HepG2 (cell line): ENCODE measurements at regions not wholly inside any gene's neighbourhood (a gene's known extent, or its start where the extent isn't known, plus 50 kb on each side); places are given as distances from the start of the nearest gene placed in this dataset.

Experiments
- ATAC-seq: fragments of 200-7000 bp; cut with Tn5 transposase; 3 replicates; pipeline ENCODE4 v1.9.1; 2020; ENCODE audit warnings: mild to moderate bottlenecking, moderate library complexity
- BruUV-seq: library from RNA; stranded (reverse); fragments of 400-500 nt; replicated peaks from 2 replicates; lab custom pipeline; 2021; lab: Mats Ljungman, UMichigan
- CTCF ChIA-PET: fragments of 300-600 bp; formaldehyde crosslinking; extraction: SDS; loops from one replicate; lab custom pipeline; 2021; ENCODE audit warnings: low total read pairs, inconsistent platforms, low intra/inter-chr PET ratio; lab: Yijun Ruan, JAX
- POLR2A ChIA-PET: fragments of 350-600 bp; sonication (Branson Sonifier 250); formaldehyde crosslinking; loops from one replicate; lab custom pipeline; 2020; ENCODE audit warnings: antibody characterized with exemption, inconsistent platforms; lab: Yijun Ruan, JAX
- DNase-seq: peaks from one replicate; pipeline ENCODE4 v3.0.0-alpha.2; 2015; ENCODE audit warnings: low spot score
- FAIRE-seq: peaks from 3 replicates; lab custom pipeline; 2011; peaks lifted over from hg19 to GRCh38; lab: Jason Lieb, UNC
- H2AFZ ChIP-seq: one replicate; pipeline ENCODE4 v1.6.1; 2011; ENCODE audit warnings: low read length, inconsistent platforms
- H3K27ac ChIP-seq: fragments of 300-600 bp; 3 replicates; pipeline ENCODE4 v1.8.0; 2011; ENCODE audit warnings: mixed run types, mild to moderate bottlenecking, mixed read lengths, low read length, inconsistent platforms; ENCODE audit not compliant: insufficient read depth; ENCODE audit errors: extremely low read length
- H3K27me3 ChIP-seq, 2 experiments: fragments of 200-600 bp in 1 of 2; 2 replicates in 1 of 2; 3 replicates in 1 of 2; pipeline versions ENCODE4 v1.6.0 to v1.8.0; 2011; ENCODE audit warnings: low read length in 2 of 2, mild to moderate bottlenecking in 2 of 2, moderate library complexity in 2 of 2, inconsistent platforms in 1 of 2; ENCODE audit not compliant: insufficient read depth in 2 of 2, control insufficient read depth in 1 of 2
- H3K36me3 ChIP-seq, 2 experiments: fragments of 200-600 bp in 1 of 2; replicated peaks in 1 of 2; 2 replicates in 1 of 2; 3 replicates in 1 of 2; pipeline versions ENCODE4 v1.5.1 to v1.8.0; 2011; ENCODE audit warnings: low read length in 2 of 2, inconsistent platforms in 1 of 2; ENCODE audit not compliant: insufficient read depth in 2 of 2, control insufficient read depth in 1 of 2
- H3K4me1 ChIP-seq: 2 replicates; pipeline ENCODE4 v1.5.1; 2012; ENCODE audit warnings: low read length, inconsistent platforms; ENCODE audit not compliant: insufficient read depth
- H3K4me2 ChIP-seq: 2 replicates; pipeline ENCODE4 v1.6.0; 2011; ENCODE audit warnings: low read depth, low read length, inconsistent platforms
- H3K4me3 ChIP-seq, 3 experiments: fragments of 200-600 bp in 1 of 3; sonication (generic), shearing (Covaris generic) in 1 of 3; replicated peaks in 1 of 3; 2 replicates each; pipeline ENCODE4 v1.5.1; 2011 to 2016; ENCODE audit warnings: low read length in 3 of 3, inconsistent platforms in 2 of 3, low read depth in 2 of 3, mild to moderate bottlenecking in 2 of 3, control low read depth in 1 of 3, mixed read lengths in 1 of 3; ENCODE audit not compliant: insufficient read depth in 1 of 3
- H3K79me2 ChIP-seq: one replicate; pipeline ENCODE4 v1.6.1; 2011; ENCODE audit warnings: low read length, inconsistent platforms; ENCODE audit not compliant: insufficient read depth
- H3K9ac ChIP-seq: 2 replicates; pipeline ENCODE4 v1.6.0; 2011; ENCODE audit warnings: mild to moderate bottlenecking, low read depth, low read length, inconsistent platforms; ENCODE audit not compliant: insufficient read depth
- H3K9me3 ChIP-seq: 2 replicates; pipeline ENCODE4 v1.5.1; 2012; ENCODE audit warnings: mild to moderate bottlenecking, low read length
- H4K20me1 ChIP-seq: 2 replicates; pipeline ENCODE4 v1.6.0; 2011; ENCODE audit warnings: inconsistent platforms, mild to moderate bottlenecking, low read length, moderate library complexity; ENCODE audit not compliant: insufficient read depth
- AFF4 ChIP-seq: sonication (generic); formaldehyde crosslinking; IDR thresholded peaks from 2 replicates; pipeline ENCODE4 v1.4.0; 2020; ENCODE audit warnings: missing genetic modification reagents
- ARHGAP35 ChIP-seq: sonication (generic); formaldehyde crosslinking; IDR thresholded peaks from 2 replicates; pipeline ENCODE4 v1.9.0; 2022; ENCODE audit warnings: mild to moderate bottlenecking, inconsistent platforms, moderate library complexity, missing genetic modification reagents, borderline replicate concordance
- CHD2 ChIP-seq: IDR thresholded peaks from 2 replicates; pipeline ENCODE4 v1.6.1; 2011; ENCODE audit warnings: low read depth, low read length, improper control_type of control experiment
- CTCF ChIP-seq: sonication (generic); formaldehyde crosslinking; IDR thresholded peaks from 2 replicates; pipeline ENCODE4 v1.5.0; 2020; ENCODE audit warnings: mild to moderate bottlenecking, missing genetic modification reagents, moderate library complexity
- DRAP1 ChIP-seq: IDR thresholded peaks from 2 replicates; pipeline ENCODE4 v1.6.1; 2016; ENCODE audit warnings: missing genetic modification reagents, missing compliant biosample characterization
- EP300 ChIP-seq, 3 experiments: sonication (generic) in 1 of 3; formaldehyde crosslinking in 1 of 3; IDR thresholded peaks; 2 replicates each; pipeline versions ENCODE4 v1.5.1 to v1.6.1; 2011 to 2020; ENCODE audit warnings: low read depth in 2 of 3, low read length in 2 of 3, borderline replicate concordance in 1 of 3, improper control_type of control experiment in 1 of 3, mild to moderate bottlenecking in 1 of 3, missing genetic modification reagents in 1 of 3, moderate library complexity in 1 of 3
- HBP1 ChIP-seq: IDR thresholded peaks from 2 replicates; pipeline ENCODE4 v1.6.1; 2016; ENCODE audit warnings: low read depth, control low read depth
- MAFG ChIP-seq: sonication (generic); formaldehyde crosslinking; IDR thresholded peaks from 2 replicates; pipeline ENCODE4 v1.5.1; 2020; ENCODE audit warnings: mild to moderate bottlenecking, missing genetic modification reagents
- TARDBP ChIP-seq: sonication (generic); formaldehyde crosslinking; IDR thresholded peaks from 2 replicates; pipeline ENCODE4 v1.8.0; 2022; ENCODE audit warnings: mild to moderate bottlenecking, missing genetic modification reagents
- TEF ChIP-seq: sonication (generic); formaldehyde crosslinking; IDR thresholded peaks from 2 replicates; pipeline ENCODE4 v1.5.0; 2020; ENCODE audit warnings: missing genetic modification reagents
- YEATS2 ChIP-seq: sonication (generic); formaldehyde crosslinking; IDR thresholded peaks from 2 replicates; pipeline ENCODE4 v1.4.0; 2020; ENCODE audit warnings: missing genetic modification reagents, borderline replicate concordance
- ZNF264 ChIP-seq: sonication (generic); formaldehyde crosslinking; IDR thresholded peaks from 2 replicates; pipeline ENCODE4 v1.4.0; 2020; ENCODE audit warnings: missing genetic modification reagents
- ZNF326 ChIP-seq: sonication (generic); formaldehyde crosslinking; IDR thresholded peaks from 2 replicates; pipeline ENCODE4 v1.4.0; 2020; ENCODE audit warnings: missing genetic modification reagents, borderline replicate concordance
- ZNF33B ChIP-seq: sonication (generic); formaldehyde crosslinking; IDR thresholded peaks from 2 replicates; pipeline ENCODE4 v1.5.1; 2020; ENCODE audit warnings: mild to moderate bottlenecking, missing genetic modification reagents
- ZNF530 ChIP-seq: sonication (generic); formaldehyde crosslinking; IDR thresholded peaks from 2 replicates; pipeline ENCODE4 v1.5.0; 2020; ENCODE audit warnings: low read depth, mild to moderate bottlenecking, missing genetic modification reagents
- ZNF550 ChIP-seq: sonication (generic); formaldehyde crosslinking; IDR thresholded peaks from 2 replicates; pipeline ENCODE4 v1.4.0; 2020; ENCODE audit warnings: mild to moderate bottlenecking, missing genetic modification reagents, borderline replicate concordance
- ZNF660 ChIP-seq: sonication (generic); formaldehyde crosslinking; IDR thresholded peaks from 2 replicates; pipeline ENCODE4 v1.5.1; 2020; ENCODE audit warnings: mild to moderate bottlenecking, low read depth, missing genetic modification reagents, borderline replicate concordance
- ZNF703 ChIP-seq: sonication (generic); formaldehyde crosslinking; IDR thresholded peaks from 2 replicates; pipeline ENCODE4 v1.5.1; 2020; ENCODE audit warnings: missing genetic modification reagents, mild to moderate bottlenecking, moderate library complexity, borderline replicate concordance
- in situ Hi-C: cut with HindIII; loops from 2 replicates; pipeline ENCODE4 v1.10.0; 2017; ENCODE audit warnings: low pct_unique_long_range_greater_than_20kb; ENCODE audit not compliant: extremely low pct_ligation_motif_present
- intact Hi-C: fragments of 100-400 bp; cut with micrococcal nuclease; formaldehyde crosslinking; loops from one replicate; pipeline ENCODE4 v1.10.0; 2022; ENCODE audit not compliant: unreplicated experiment

- no peaks in the 10 kb centered on the region for H3K79me2 ChIP-seq
- BruUV-seq: no TSS peak
- no peaks in the 10 kb centered on the region for H3K27me3 ChIP-seq
- DNase-seq (no peak), FAIRE-seq (no peak), ATAC-seq (no peak)
- H3K9me3 ChIP-seq: no peaks in the 10 kb centered on the region
- H3K4me2 ChIP-seq: no peak overlapping the region
- in situ Hi-C loops (no loop called here), intact Hi-C loops (no loop called here)
- ChIA-PET POLR2A (no interaction called here), CTCF (no interaction called here)
- H3K9ac ChIP-seq: no peak overlapping the region
- no peaks in the 10 kb centered on the region for H3K36me3 ChIP-seq
- H3K4me3 ChIP-seq: no peak overlapping the region
- no peaks in the 10 kb centered on the region for H4K20me1 ChIP-seq
- H2AFZ ChIP-seq: no peak overlapping the region
- H3K4me1 ChIP-seq: peaks cover 7% of the 10 kb centered on the region; the same call in 1 of the 2 replicates
- H3K27ac ChIP-seq: no peak overlapping the region
- no peak for TF ChIP-seq MAFG (CRISPR knock-in tag)
- TF ChIP-seq YEATS2 (CRISPR knock-in tag): no peak
- no peak for TF ChIP-seq ZNF33B (CRISPR knock-in tag)
- TF ChIP-seq ZNF660 (CRISPR knock-in tag): no peak
- no peak for TF ChIP-seq CHD2
- TF ChIP-seq ARHGAP35 (CRISPR knock-in tag): no peak
- no peak for TF ChIP-seq AFF4 (CRISPR knock-in tag)
- no peak for TF ChIP-seq ZNF530 (CRISPR knock-in tag)
- no peak for TF ChIP-seq CTCF (CRISPR knock-in tag)
- TF ChIP-seq ZNF550: no peak
- no peak for TF ChIP-seq EP300 (IDR thresholded peaks at IDR 0.05; ENCODE audit: low read depth in 2 of 2, low read length in 2 of 2)
- TF ChIP-seq EP300 (CRISPR knock-in tag; IDR thresholded peaks at IDR 0.05; ENCODE audit: borderline replicate concordance): no peak
- TF ChIP-seq TEF (CRISPR knock-in tag): no peak
- no peak for TF ChIP-seq ZNF264 (CRISPR knock-in tag)
- TF ChIP-seq ZNF703: no peak
- no peak for TF ChIP-seq HBP1 (CRISPR knock-in tag)
- TF ChIP-seq ZNF326 (CRISPR knock-in tag): no peak
- no peak for TF ChIP-seq TARDBP (CRISPR knock-in tag)
- TF ChIP-seq DRAP1 (CRISPR knock-in tag): no peak
These were observed 180.1 kb upstream of the MKLN1 start for GRCh38 chr7:131147604-131148003.
